ENCODE measurements at regions not wholly inside any gene's neighbourhood (a gene's known extent, or its start where the extent isn't known, plus 50 kb on each side); places are given as distances from the start of the nearest gene placed in this dataset.

DNA sequence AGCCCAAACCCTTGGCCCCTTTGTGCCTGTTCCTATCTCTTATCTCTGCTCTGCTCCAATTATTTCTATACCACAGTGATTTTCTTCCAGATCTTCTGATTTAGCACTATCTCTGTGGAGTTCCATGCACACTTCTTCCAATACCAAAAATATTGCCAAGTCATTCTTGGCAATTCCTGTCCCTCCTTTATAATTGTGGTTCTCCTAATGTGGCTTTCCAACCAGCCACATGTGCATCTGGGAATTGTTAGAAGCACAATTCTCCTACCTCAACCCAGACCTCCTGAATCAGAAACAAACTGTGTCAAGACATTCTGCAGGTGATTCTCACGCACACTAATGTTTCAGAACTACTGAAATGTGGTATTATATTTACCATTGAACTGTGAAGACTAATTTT lies 447.8 kb upstream of the IGFBP3 start:
- ATAC-seq (ENCODE audit: low read depth) (no peak), DNase-seq (ENCODE audit: low spot score) (no peak)
- H3K27me3 ChIP-seq (ENCODE audit: insufficient read depth, poor library complexity, severe bottlenecking): no peaks in the 10 kb centered on the region
- H3K36me3 ChIP-seq (ENCODE audit: low read depth): no peaks in the 10 kb centered on the region
- no peaks in the 10 kb centered on the region for H3K9me3 ChIP-seq (ENCODE audit: severe bottlenecking)
- TF ChIP-seq, protein P1, sequence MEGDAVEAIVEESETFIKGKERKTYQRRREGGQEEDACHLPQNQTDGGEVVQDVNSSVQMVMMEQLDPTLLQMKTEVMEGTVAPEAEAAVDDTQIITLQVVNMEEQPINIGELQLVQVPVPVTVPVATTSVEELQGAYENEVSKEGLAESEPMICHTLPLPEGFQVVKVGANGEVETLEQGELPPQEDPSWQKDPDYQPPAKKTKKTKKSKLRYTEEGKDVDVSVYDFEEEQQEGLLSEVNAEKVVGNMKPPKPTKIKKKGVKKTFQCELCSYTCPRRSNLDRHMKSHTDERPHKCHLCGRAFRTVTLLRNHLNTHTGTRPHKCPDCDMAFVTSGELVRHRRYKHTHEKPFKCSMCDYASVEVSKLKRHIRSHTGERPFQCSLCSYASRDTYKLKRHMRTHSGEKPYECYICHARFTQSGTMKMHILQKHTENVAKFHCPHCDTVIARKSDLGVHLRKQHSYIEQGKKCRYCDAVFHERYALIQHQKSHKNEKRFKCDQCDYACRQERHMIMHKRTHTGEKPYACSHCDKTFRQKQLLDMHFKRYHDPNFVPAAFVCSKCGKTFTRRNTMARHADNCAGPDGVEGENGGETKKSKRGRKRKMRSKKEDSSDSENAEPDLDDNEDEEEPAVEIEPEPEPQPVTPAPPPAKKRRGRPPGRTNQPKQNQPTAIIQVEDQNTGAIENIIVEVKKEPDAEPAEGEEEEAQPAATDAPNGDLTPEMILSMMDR (IDR thresholded peaks at IDR 0.05; ENCODE audit: poor library complexity, severe bottlenecking): no peak
- no peak overlapping the region for H3K27ac ChIP-seq (ENCODE audit: poor library complexity, severe bottlenecking)
- H3K4me1 ChIP-seq (ENCODE audit: insufficient read depth, poor library complexity, severe bottlenecking): no peaks in the 10 kb centered on the region
- H3K4me3 ChIP-seq (ENCODE audit: severe bottlenecking): no peak overlapping the region

DNA sequence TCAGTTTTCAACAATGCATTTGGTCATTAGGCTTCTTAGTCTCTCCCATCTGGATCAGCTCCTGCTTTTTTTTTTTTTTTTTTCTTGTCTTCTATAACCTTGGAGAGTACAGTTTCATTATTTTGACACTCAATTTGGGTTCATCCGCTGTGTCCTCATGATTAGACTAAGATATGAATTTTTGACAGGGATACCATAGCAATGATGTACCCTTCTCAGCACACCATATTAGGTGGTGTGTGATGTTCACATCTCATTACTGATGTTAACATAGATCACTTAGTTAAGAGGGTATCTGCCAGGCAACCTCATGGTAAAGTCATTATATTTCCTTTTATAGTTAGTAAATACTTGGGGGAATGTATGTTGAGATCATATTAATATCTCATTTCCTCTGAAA lies 445.5 kb upstream of the IGFBP3 start:
- H3K36me3 ChIP-seq (ENCODE audit: low read depth): no peaks in the 10 kb centered on the region
- no peak overlapping the region for H3K4me3 ChIP-seq (ENCODE audit: severe bottlenecking)
- TF ChIP-seq, protein P1 (IDR thresholded peaks at IDR 0.05; ENCODE audit: poor library complexity, severe bottlenecking): no peak
- no peaks in the 10 kb centered on the region for H3K9me3 ChIP-seq (ENCODE audit: severe bottlenecking)
- H3K4me1 ChIP-seq (ENCODE audit: insufficient read depth, poor library complexity, severe bottlenecking): no peaks in the 10 kb centered on the region
- DNase-seq (ENCODE audit: low spot score) (no peak), ATAC-seq (ENCODE audit: low read depth) (no peak)
- H3K27me3 ChIP-seq (ENCODE audit: insufficient read depth, poor library complexity, severe bottlenecking): no peaks in the 10 kb centered on the region
- H3K27ac ChIP-seq (ENCODE audit: poor library complexity, severe bottlenecking): no peak overlapping the region

DNA sequence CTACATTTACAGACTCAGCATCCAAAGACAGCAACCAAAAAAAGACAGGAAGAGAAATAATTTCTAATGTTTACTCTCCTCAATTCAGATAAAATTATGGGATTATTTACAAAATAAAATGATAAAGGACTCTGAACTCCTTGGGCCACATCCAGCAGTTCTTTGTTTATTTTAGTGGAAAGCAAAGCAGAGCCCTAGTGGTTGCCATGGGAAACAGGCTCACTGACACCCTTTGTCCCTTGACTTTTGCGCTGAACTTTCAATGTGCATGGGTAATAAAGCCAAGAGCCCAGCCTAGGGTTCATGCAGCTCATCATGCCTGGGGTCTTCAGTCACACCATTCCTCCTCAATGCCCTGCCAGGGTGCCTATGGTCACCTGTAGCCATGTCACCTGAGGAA lies 442.6 kb upstream of the IGFBP3 start:
- no peaks in the 10 kb centered on the region for H3K4me1 ChIP-seq (ENCODE audit: insufficient read depth, poor library complexity, severe bottlenecking)
- DNase-seq (ENCODE audit: low spot score) (no peak), ATAC-seq (ENCODE audit: low read depth) (no peak)
- no peaks in the 10 kb centered on the region for H3K36me3 ChIP-seq (ENCODE audit: low read depth)
- H3K27ac ChIP-seq (ENCODE audit: poor library complexity, severe bottlenecking): no peak overlapping the region
- H3K4me3 ChIP-seq (ENCODE audit: severe bottlenecking): no peak overlapping the region
- TF ChIP-seq, protein P1 (IDR thresholded peaks at IDR 0.05; ENCODE audit: poor library complexity, severe bottlenecking): no peak
- no peaks in the 10 kb centered on the region for H3K27me3 ChIP-seq (ENCODE audit: insufficient read depth, poor library complexity, severe bottlenecking)
- no peaks in the 10 kb centered on the region for H3K9me3 ChIP-seq (ENCODE audit: severe bottlenecking)

DNA sequence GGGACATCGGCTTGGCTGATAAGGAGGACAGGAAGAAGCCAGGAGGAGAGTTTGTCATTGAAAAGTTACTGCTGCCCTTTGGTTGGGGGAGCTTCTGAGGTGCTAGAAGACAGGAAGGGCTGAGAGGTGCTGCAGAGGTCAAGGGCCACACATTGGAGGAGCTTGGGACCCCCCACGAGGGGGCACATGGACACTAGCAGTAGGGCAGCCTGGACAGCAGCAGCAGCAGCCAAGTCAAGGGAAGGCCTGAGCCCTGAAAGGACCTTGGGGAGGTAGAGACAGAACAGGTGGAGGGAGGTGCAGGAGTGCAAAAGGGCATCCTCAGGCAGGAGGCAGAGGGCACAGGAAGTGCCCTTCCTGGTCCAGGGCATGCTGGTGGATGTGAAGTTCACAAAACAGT lies 439.7 kb upstream of the IGFBP3 start:
- DNase-seq (ENCODE audit: low spot score) (no peak), ATAC-seq (ENCODE audit: low read depth) (no peak)
- H3K4me1 ChIP-seq (ENCODE audit: insufficient read depth, poor library complexity, severe bottlenecking): no peaks in the 10 kb centered on the region
- no peaks in the 10 kb centered on the region for H3K9me3 ChIP-seq (ENCODE audit: severe bottlenecking)
- no peak overlapping the region for H3K27ac ChIP-seq (ENCODE audit: poor library complexity, severe bottlenecking)
- H3K27me3 ChIP-seq (ENCODE audit: insufficient read depth, poor library complexity, severe bottlenecking): no peaks in the 10 kb centered on the region
- no peak overlapping the region for H3K4me3 ChIP-seq (ENCODE audit: severe bottlenecking)
- TF ChIP-seq, protein P1 (IDR thresholded peaks at IDR 0.05; ENCODE audit: poor library complexity, severe bottlenecking): no peak
- H3K36me3 ChIP-seq (ENCODE audit: low read depth): no peaks in the 10 kb centered on the region

DNA sequence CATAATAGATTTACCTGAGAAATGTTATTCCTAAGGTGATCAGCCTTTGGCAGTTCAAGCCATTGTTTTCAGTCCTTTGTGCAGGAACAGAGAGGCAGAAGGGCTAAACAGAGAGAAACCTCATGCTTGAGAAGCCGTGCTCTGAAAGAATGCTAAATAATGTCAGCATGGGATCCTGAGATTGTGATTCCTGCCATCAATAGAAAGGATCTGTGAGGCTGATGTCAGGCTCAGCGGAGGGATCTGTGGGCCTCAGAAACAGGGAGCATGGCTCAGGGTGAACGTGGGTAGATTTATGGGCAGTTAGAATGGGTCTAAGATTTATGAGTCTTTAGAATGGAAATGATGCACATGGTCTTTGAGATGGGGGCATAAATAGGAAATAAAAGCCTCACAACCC lies 439.2 kb upstream of the IGFBP3 start:
- TF ChIP-seq, protein P1 (IDR thresholded peaks at IDR 0.05; ENCODE audit: poor library complexity, severe bottlenecking): no peak

More for the DNA sequence above, 439.2 kb upstream of the IGFBP3 start:
- Histone ChIP-seq H3K27me3 (ENCODE audit: insufficient read depth, poor library complexity, severe bottlenecking) (no peaks in the 10 kb centered on the region), H3K36me3 (ENCODE audit: low read depth) (no peaks in the 10 kb centered on the region), H3K9me3 (ENCODE audit: severe bottlenecking) (no peaks in the 10 kb centered on the region), H3K27ac (ENCODE audit: poor library complexity, severe bottlenecking) (no peak overlapping the region), H3K4me1 (ENCODE audit: insufficient read depth, poor library complexity, severe bottlenecking) (no peaks in the 10 kb centered on the region), H3K4me3 (ENCODE audit: severe bottlenecking) (no peak overlapping the region)
- no peak for ATAC-seq (ENCODE audit: low read depth)
- no peak for DNase-seq (ENCODE audit: low spot score)
